GM23338 (cell line): ENCODE measurements at regions not wholly inside any gene's neighbourhood (a gene's known extent, or its start where the extent isn't known, plus 50 kb on each side); places are given as distances from the start of the nearest gene placed in this dataset.

Source experiments
- ATAC-seq: fragments of 200-7000 bp; cut with Tn5 transposase; 3 replicates; pipeline ENCODE4 v1.9.1; 2020
- DNase-seq: peaks from one replicate; pipeline ENCODE4 v3.0.0-alpha.2; 2015; ENCODE audit warnings: low spot score
- H2AFZ ChIP-seq: fragments of 200-600 bp; sonication (generic); 2 replicates; pipeline ENCODE4 v1.8.0; 2016; ENCODE audit warnings: antibody characterized with exemption, mild to moderate bottlenecking, moderate library complexity
- H3F3A ChIP-seq: fragments of 200-600 bp; sonication (generic); replicated peaks from 2 replicates; pipeline ENCODE4 v1.8.0; 2017; ENCODE audit warnings: antibody characterized with exemption, mixed run types, low read depth
- H3K27ac ChIP-seq: fragments of 200-600 bp; sonication (generic); 2 replicates; pipeline ENCODE4 v1.6.1; 2016; ENCODE audit warnings: low read depth
- H3K27me3 ChIP-seq: fragments of 200-600 bp; sonication (generic); 2 replicates; pipeline ENCODE4 v1.8.0; 2016; ENCODE audit warnings: mild to moderate bottlenecking, mixed run types, moderate library complexity; ENCODE audit not compliant: insufficient read depth
- H3K36me3 ChIP-seq: fragments of 200-600 bp; sonication (generic); 2 replicates; pipeline ENCODE4 v1.8.0; 2016; ENCODE audit warnings: mild to moderate bottlenecking; ENCODE audit not compliant: insufficient read depth
- H3K4me1 ChIP-seq: fragments of 200-600 bp; sonication (generic); 2 replicates; pipeline ENCODE4 v1.8.0; 2016; ENCODE audit warnings: mild to moderate bottlenecking, moderate library complexity; ENCODE audit not compliant: insufficient read depth
- H3K4me2 ChIP-seq: fragments of 200-600 bp; sonication (generic); 2 replicates; pipeline ENCODE4 v1.7.1; 2017; ENCODE audit warnings: mixed run types
- H3K4me3 ChIP-seq: fragments of 200-600 bp; sonication (generic); 2 replicates; pipeline ENCODE4 v1.6.1; 2016; ENCODE audit warnings: mixed run types
- H3K79me2 ChIP-seq: fragments of 200-600 bp; sonication (generic); replicated peaks from 2 replicates; pipeline ENCODE4 v1.8.0; 2017; ENCODE audit warnings: mild to moderate bottlenecking; ENCODE audit not compliant: insufficient read depth
- H3K9me2 ChIP-seq: fragments of 200-600 bp; sonication (generic); 2 replicates; pipeline ENCODE4 v1.8.0; 2017; ENCODE audit not compliant: insufficient read depth
- H4K20me1 ChIP-seq: fragments of 200-600 bp; sonication (generic); replicated peaks from 2 replicates; pipeline ENCODE4 v1.8.0; 2017; ENCODE audit warnings: mild to moderate bottlenecking; ENCODE audit not compliant: insufficient read depth
- H3K27ac Mint-ChIP-seq: 2 replicates; pipeline ENCODE4 v1.8.0; 2020; ENCODE audit warnings: inconsistent platforms, mild to moderate bottlenecking, moderate library complexity, mixed read lengths
- H3K27me3 Mint-ChIP-seq: 3 replicates; pipeline ENCODE4 v1.8.0; 2022; ENCODE audit warnings: low read depth, mild to moderate bottlenecking, moderate library complexity, mixed read lengths, inconsistent platforms; ENCODE audit not compliant: insufficient read depth, poor library complexity
- H3K36me3 Mint-ChIP-seq: 3 replicates; pipeline ENCODE4 v1.8.0; 2021; ENCODE audit warnings: low read depth, mild to moderate bottlenecking, inconsistent platforms, moderate library complexity, mixed read lengths
- H3K4me1 Mint-ChIP-seq: 3 replicates; pipeline ENCODE4 v1.8.0; 2020; ENCODE audit warnings: mild to moderate bottlenecking, inconsistent platforms, mixed read lengths
- H3K4me3 Mint-ChIP-seq: 3 replicates; pipeline ENCODE4 v1.8.0; 2021; ENCODE audit warnings: moderate library complexity, mild to moderate bottlenecking, inconsistent platforms, mixed read lengths
- H3K9me3 Mint-ChIP-seq: 3 replicates; pipeline ENCODE4 v1.8.0; 2020; ENCODE audit warnings: moderate library complexity, mild to moderate bottlenecking, inconsistent platforms, mixed read lengths
- EZH2 ChIP-seq: fragments of 200-600 bp; sonication (generic); IDR thresholded peaks from one replicate; pipeline ENCODE4 v1.8.0; 2017; ENCODE audit warnings: antibody characterized with exemption, mild to moderate bottlenecking, low read depth; ENCODE audit not compliant: unreplicated experiment
- NANOG ChIP-seq: IDR thresholded peaks from 2 replicates; pipeline ENCODE4 v1.6.1; 2016; ENCODE audit warnings: antibody characterized with exemption, borderline replicate concordance
- STAT1 ChIP-seq: IDR thresholded peaks from one replicate; pipeline ENCODE4 v1.6.1; 2016; ENCODE audit warnings: antibody characterized with exemption; ENCODE audit not compliant: unreplicated experiment
- ZNF114 ChIP-seq: fragments of 250-450 bp; sonication (Bioruptor Pico); IDR thresholded peaks from 2 replicates; pipeline ENCODE4 v1.5.0; 2020; ENCODE audit warnings: mild to moderate bottlenecking, moderate library complexity
- TF ChIP-seq, protein P1 (sequence below), 2 experiments: fragments of 200-600 bp in 1 of 2; sonication (generic) in 1 of 2; conservative IDR thresholded peaks; 2 replicates each; pipeline versions ENCODE4 v1.5.1 to v1.6.1; 2016 to 2017; ENCODE audit warnings: antibody characterized with exemption in 2 of 2, low read depth in 2 of 2, mild to moderate bottlenecking in 2 of 2, moderate library complexity in 1 of 2
- TF ChIP-seq, protein P2 (sequence below): fragments of 250-450 bp; sonication (Bioruptor Pico); IDR thresholded peaks from 2 replicates; pipeline ENCODE4 v1.5.0; 2020; ENCODE audit warnings: mild to moderate bottlenecking, moderate library complexity

DNA sequence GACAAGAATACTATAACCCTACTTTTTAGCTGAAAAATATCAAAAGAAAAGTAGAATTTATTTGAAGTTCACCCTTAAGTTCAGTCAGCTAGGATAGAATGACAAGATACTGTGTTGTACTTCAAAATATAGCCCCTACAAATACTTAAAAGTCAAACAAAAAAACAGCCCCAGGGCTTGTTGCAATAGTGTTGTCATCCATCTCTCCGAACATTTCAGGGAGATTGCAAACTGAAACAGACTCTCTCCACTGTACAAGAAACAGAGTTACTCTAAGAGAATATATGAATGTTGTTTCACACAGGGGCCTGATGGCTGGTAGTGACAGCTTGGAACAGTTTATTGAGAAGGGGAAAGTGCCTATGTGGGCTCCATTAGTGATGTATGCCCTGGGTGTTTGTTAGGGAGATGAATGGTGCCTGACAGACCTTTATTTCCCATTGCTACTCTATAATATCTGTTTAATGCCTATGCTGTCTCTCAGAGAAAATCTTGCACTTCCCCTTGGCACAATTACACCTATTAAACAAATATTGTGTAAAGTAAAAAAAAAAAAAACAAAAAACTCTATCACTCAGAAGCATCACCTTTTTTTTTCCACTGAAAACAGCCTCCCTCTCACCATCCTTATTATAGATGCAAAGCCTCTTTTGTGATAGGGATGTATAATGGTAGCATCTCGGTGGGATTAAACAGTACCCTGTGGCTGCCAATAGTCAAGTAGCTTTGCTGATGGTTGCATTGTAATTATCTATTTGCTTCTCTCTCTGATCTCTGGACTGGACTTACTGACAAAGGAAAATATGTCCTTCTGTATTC is 506.3 kb upstream of the LUZP2 start:
- Histone ChIP-seq H3K4me3 (no peak overlapping the region), H3F3A (no peaks in the 10 kb centered on the region), H3K4me1 (no peaks in the 10 kb centered on the region), H3K27ac (no peak overlapping the region), H3K4me2 (no peak overlapping the region), H3K36me3 (no peaks in the 10 kb centered on the region), H3K79me2 (no peaks in the 10 kb centered on the region), H4K20me1 (no peaks in the 10 kb centered on the region), H2AFZ (no peak overlapping the region), H3K27me3 (no peaks in the 10 kb centered on the region), H3K9me2 (no peaks in the 10 kb centered on the region)
- H3K9me3 Mint-ChIP-seq: no peaks in the 10 kb centered on the region
- no peak for TF ChIP-seq EZH2
- TF ChIP-seq, protein P1, sequence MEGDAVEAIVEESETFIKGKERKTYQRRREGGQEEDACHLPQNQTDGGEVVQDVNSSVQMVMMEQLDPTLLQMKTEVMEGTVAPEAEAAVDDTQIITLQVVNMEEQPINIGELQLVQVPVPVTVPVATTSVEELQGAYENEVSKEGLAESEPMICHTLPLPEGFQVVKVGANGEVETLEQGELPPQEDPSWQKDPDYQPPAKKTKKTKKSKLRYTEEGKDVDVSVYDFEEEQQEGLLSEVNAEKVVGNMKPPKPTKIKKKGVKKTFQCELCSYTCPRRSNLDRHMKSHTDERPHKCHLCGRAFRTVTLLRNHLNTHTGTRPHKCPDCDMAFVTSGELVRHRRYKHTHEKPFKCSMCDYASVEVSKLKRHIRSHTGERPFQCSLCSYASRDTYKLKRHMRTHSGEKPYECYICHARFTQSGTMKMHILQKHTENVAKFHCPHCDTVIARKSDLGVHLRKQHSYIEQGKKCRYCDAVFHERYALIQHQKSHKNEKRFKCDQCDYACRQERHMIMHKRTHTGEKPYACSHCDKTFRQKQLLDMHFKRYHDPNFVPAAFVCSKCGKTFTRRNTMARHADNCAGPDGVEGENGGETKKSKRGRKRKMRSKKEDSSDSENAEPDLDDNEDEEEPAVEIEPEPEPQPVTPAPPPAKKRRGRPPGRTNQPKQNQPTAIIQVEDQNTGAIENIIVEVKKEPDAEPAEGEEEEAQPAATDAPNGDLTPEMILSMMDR (conservative IDR thresholded peaks at IDR 0.05; ENCODE audit: low read depth in 2 of 2): no peak
- TF ChIP-seq NANOG: no peak
- TF ChIP-seq, protein P2, sequence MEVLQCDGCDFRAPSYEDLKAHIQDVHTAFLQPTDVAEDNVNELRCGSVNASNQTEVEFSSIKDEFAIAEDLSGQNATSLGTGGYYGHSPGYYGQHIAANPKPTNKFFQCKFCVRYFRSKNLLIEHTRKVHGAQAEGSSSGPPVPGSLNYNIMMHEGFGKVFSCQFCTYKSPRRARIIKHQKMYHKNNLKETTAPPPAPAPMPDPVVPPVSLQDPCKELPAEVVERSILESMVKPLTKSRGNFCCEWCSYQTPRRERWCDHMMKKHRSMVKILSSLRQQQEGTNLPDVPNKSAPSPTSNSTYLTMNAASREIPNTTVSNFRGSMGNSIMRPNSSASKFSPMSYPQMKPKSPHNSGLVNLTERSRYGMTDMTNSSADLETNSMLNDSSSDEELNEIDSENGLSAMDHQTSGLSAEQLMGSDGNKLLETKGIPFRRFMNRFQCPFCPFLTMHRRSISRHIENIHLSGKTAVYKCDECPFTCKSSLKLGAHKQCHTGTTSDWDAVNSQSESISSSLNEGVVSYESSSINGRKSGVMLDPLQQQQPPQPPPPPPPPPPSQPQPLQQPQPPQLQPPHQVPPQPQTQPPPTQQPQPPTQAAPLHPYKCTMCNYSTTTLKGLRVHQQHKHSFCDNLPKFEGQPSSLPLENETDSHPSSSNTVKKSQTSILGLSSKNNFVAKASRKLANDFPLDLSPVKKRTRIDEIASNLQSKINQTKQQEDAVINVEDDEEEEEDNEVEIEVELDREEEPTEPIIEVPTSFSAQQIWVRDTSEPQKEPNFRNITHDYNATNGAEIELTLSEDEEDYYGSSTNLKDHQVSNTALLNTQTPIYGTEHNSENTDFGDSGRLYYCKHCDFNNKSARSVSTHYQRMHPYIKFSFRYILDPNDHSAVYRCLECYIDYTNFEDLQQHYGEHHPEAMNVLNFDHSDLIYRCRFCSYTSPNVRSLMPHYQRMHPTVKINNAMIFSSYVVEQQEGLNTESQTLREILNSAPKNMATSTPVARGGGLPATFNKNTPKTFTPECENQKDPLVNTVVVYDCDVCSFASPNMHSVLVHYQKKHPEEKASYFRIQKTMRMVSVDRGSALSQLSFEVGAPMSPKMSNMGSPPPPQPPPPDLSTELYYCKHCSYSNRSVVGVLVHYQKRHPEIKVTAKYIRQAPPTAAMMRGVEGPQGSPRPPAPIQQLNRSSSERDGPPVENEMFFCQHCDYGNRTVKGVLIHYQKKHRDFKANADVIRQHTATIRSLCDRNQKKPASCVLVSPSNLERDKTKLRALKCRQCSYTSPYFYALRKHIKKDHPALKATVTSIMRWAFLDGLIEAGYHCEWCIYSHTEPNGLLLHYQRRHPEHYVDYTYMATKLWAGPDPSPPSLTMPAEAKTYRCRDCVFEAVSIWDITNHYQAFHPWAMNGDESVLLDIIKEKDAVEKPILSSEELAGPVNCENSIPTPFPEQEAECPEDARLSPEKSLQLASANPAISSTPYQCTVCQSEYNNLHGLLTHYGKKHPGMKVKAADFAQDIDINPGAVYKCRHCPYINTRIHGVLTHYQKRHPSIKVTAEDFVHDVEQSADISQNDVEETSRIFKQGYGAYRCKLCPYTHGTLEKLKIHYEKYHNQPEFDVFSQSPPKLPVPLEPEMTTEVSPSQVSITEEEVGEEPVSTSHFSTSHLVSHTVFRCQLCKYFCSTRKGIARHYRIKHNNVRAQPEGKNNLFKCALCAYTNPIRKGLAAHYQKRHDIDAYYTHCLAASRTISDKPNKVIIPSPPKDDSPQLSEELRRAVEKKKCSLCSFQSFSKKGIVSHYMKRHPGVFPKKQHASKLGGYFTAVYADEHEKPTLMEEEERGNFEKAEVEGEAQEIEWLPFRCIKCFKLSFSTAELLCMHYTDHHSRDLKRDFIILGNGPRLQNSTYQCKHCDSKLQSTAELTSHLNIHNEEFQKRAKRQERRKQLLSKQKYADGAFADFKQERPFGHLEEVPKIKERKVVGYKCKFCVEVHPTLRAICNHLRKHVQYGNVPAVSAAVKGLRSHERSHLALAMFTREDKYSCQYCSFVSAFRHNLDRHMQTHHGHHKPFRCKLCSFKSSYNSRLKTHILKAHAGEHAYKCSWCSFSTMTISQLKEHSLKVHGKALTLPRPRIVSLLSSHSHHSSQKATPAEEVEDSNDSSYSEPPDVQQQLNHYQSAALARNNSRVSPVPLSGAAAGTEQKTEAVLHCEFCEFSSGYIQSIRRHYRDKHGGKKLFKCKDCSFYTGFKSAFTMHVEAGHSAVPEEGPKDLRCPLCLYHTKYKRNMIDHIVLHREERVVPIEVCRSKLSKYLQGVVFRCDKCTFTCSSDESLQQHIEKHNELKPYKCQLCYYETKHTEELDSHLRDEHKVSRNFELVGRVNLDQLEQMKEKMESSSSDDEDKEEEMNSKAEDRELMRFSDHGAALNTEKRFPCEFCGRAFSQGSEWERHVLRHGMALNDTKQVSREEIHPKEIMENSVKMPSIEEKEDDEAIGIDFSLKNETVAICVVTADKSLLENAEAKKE: no peak
- TF ChIP-seq ZNF114: no peak
- TF ChIP-seq STAT1: no peak
- no peaks in the 10 kb centered on the region for H3K27me3 Mint-ChIP-seq
- DNase-seq (no peak), ATAC-seq (no peak)
- no peak overlapping the region for H3K27ac Mint-ChIP-seq
- H3K4me3 Mint-ChIP-seq: no peak overlapping the region
- no peaks in the 10 kb centered on the region for H3K36me3 Mint-ChIP-seq
- H3K4me1 Mint-ChIP-seq: no peaks in the 10 kb centered on the region; the same call in 2 of the 3 replicates
